ENCODE measurements at regions not wholly inside any gene's neighbourhood (a gene's known extent, or its start where the extent isn't known, plus 50 kb on each side); places are given as distances from the start of the nearest gene placed in this dataset.
A peak's percentile ranks its signal among the peaks of the same experiment; 100 is the strongest.

DNA sequence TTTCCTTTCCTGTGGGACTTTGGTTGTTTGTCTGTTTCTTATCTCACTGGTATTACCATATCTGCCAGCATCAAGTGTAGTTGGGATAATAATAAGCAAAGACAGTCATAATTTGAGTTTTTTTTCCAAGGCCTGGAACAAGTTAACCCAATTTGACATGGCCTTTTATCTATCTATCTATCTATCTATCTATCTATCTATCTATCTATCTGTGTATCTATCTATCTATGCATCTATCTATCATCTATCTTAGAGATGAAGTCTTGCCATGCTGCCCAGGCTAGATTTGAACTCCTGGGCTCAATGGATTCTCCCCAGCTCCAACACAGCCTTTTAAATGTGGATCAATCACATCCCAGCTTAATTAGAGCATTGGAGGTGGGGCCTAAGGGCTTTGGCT lies 174.1 kb upstream of the CSF3R start:
- in situ Hi-C loops (cut with HindIII; ENCODE audit: low pct_unique_long_range_greater_than_20kb, low sequenced_read_pairs): no loop called here
- no peak for DNase-seq (ENCODE audit: low read depth)

DNA sequence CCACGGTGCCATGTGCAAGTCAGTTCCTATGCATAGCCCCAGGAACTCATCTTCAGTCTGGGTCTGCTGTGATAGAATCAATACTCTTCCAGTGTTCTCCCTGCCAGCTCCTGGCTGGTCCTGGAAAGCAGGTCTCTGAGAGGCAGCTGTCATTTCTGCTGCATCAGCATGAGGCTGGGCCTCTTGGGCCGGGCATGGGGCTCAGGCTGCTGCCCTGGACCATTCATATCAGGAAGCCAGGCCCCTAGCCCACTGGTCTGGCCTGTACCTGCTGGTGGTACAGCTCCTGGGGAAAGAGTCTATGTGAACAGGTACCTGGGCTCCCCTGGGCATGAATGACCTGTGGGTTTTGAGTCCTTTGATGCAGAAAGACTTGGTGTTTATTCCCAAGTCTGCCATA lies 173.6 kb upstream of the CSF3R start:
- no peak for DNase-seq (ENCODE audit: low read depth)
- in situ Hi-C loops (cut with HindIII; ENCODE audit: low pct_unique_long_range_greater_than_20kb, low sequenced_read_pairs): no loop called here

DNA sequence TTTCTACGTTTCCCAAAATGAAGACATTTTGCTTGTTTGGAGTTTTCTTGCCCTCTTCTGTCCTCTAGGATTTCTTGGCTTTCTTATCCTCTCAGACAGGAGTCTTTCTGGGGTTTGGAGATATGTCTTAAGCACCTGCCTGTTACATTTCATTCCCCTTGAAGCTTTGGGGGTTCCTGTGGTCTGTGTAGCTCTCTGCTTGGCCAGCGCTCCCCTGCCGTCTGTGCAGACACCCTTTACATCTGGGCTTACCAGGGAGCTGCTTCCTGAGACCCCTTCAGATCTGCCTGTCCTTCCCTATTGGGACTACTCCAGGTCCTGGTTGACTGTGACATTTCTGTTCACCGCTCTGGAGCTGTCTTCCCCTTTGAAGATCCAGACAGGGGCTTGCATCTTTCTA lies 171.9 kb upstream of the CSF3R start:
- no peak for DNase-seq (ENCODE audit: low read depth)
- in situ Hi-C loops (cut with HindIII; ENCODE audit: low pct_unique_long_range_greater_than_20kb, low sequenced_read_pairs): no loop called here

DNA sequence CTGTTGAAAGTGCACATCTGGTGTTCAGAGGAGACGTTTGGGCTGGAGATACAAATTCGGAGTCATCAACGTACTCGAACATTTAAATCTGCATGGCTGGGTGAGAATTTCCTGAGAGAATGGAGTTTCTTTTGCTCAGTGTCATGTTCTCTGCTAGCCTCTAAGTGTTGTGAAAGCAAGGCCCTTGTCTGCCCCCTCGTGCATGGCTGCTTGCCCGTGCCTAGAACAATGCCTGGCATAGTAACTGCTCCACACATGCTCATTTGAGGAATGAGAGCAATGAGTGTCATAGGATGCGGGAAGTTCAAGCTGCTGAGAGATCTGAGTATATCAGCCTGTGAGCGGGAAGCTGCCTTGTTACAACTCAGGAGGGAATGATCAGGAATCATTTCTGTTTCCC lies 171.1 kb upstream of the CSF3R start:
- DNase-seq (ENCODE audit: low read depth): no peak
- in situ Hi-C loops (cut with HindIII; ENCODE audit: low pct_unique_long_range_greater_than_20kb, low sequenced_read_pairs): no loop called here

DNA sequence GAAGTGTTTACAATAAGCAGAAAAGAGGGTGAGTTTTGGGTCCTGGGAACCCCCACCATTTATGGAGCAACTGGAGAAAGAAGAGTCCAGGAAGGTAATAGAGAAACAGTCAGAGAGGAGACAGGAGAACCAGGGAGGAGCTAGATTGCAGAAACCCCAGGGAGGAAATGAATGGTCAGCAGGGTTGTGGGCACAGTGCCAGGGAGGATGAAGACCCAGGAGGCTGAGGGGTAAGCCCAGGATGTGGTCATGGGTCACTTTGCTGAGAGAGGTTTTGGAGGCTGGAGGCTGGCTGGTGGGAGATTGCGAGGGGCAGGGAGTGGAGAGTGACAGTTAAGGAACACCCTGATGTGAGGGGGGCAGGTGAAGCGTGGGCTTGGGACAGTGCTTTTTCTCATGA lies 169.9 kb upstream of the CSF3R start:
- in situ Hi-C loops (cut with HindIII; ENCODE audit: low pct_unique_long_range_greater_than_20kb, low sequenced_read_pairs): no loop called here
- DNase-seq (ENCODE audit: low read depth): no peak

DNA sequence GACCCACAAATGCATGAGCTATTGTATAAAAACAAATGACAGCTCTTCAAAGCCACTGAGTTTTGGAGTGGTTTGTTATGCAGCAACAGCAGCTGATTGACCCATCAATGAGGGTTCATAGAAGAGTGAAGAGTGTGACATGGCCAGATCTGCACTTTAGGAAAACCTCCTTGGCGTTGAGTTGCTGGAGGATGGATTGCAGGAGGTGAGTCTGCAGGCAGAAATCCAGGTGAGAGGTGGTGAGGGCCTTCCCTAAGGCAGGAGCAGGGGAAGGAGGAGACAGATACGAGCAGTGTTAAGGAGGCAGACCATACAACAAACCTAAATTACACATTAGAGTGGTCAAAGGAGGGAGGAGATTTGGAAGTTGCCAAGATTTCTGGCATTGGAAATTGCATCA lies 169.3 kb upstream of the CSF3R start:
- in situ Hi-C loops (cut with HindIII; ENCODE audit: low pct_unique_long_range_greater_than_20kb, low sequenced_read_pairs): no loop called here

DNA sequence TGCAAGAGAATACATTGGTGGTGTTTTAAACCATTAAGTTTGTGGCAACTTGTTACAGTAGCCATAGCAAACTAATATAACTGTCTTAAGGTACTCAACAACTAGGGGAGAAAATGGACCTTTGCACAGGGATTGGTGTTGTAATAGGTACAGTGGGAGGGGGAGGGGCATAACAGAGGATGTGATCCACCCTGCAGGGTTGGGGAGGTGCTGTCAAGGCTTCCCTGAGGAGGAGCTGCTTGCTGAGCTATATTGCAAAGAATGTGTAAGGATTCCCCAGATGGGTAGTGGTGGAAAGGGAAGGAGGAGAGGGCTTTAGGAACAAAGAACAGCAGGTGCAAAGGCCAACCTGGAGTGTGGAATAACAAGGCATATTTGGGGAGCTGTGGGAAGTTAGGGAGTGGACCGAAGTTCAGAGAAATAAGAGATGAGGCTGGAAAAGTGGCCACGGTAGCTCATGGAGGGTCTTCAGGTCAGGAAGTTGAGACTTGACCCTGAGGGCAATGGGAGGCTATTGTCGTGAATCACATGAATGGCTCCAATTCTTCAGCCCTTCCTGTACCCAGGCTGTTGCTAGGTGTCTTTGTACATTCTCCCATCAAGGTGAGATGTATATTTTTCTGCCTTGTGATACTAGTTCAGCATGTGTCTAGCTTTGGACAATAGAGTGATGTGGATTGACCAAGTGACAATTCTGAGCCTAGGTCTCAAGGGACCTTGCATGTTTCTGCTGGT lies 168.6 kb upstream of the CSF3R start:
- in situ Hi-C loops (cut with HindIII; ENCODE audit: low pct_unique_long_range_greater_than_20kb, low sequenced_read_pairs): no loop called here
- no peak for DNase-seq (ENCODE audit: low read depth)

More for the DNA sequence above, 169.3 kb upstream of the CSF3R start:
- no peak for DNase-seq (ENCODE audit: low read depth)

DNA sequence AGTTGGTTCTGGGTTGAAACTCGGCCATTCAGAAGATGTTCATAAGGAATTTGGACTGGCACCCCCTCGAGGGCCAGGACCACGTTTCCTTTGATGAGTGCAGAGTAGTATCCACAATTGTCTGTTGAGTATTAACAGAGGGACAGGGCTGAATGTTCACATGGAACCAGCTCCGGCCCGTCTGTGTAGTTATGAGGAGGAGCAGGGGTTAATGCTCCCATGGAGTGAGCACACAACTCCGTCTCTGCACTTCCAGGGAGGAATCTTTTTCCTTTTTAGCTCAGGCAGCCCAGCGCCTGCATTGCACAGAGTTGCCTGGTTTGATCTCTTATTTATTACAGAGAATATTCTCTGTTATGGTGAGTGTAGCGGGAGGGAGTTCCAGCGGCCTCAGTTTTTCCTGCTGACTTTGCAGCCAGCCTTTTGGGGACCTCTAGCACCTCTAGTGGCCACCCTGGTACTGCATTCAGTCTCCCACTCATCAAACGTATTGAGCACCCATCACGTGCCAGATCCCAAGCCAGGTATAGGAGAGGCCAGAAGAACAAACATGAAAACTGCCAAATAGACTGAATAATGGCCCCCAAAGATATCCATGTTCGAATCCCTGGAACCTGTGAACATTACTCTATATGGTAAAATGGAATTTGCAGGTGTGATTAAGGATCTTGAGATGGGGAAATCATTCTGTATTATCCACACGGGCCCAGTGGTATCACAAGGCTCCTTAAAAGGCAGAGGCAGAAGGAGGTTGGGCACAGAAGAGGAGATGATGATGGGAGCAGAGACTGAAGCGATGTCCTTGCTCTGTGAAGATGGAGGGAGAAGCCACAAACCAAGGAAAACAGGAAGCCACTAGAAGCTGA lies 167.7 kb upstream of the CSF3R start:
- in situ Hi-C loops (cut with HindIII; ENCODE audit: low pct_unique_long_range_greater_than_20kb, low sequenced_read_pairs): no loop called here
- peak; percentile 12 for DNase-seq (ENCODE audit: low read depth)

DNA sequence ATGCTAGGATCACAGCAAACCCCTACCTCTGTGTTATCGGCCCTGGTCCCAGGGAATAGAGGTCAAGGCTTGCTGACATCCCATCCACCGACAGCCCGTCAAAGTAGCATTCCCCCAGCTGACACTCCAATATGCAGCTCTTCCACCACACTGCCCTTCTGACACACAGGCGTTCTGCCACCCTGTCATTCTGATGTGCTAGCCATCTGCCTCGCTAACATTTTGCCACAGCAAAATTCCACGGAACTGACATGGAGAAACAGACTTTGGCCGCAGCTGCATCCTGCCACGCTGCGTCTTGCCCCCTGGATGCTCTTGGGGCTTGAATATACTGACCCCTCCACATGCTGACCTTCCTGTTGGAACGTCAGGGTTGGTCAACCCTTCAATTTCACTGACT lies 163.2 kb upstream of the CSF3R start:
- in situ Hi-C loops (cut with HindIII; ENCODE audit: low pct_unique_long_range_greater_than_20kb, low sequenced_read_pairs): no loop called here
- no peak for DNase-seq (ENCODE audit: low read depth)

DNA sequence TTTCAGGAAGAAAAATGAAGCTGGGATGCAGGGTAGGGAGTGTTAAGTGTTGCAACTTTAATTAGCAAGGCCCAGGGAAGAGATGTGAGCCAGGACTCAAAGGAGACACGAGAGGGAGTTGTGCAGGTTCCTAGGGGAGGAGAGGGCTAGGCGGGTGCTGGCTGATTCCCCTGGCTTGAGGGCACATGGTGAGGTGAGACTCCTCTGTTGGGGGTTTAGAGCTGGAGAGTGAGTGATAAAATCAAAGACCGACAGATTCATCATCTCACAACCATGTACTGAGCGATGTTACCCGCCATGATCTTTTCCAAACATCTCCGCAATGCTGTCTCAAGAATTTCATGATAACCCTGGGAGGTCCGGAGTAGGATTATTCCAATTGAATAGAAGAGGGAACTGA lies 161.8 kb upstream of the CSF3R start:
- DNase-seq (ENCODE audit: low read depth): no peak
- in situ Hi-C loops (cut with HindIII; ENCODE audit: low pct_unique_long_range_greater_than_20kb, low sequenced_read_pairs): no loop called here

DNA sequence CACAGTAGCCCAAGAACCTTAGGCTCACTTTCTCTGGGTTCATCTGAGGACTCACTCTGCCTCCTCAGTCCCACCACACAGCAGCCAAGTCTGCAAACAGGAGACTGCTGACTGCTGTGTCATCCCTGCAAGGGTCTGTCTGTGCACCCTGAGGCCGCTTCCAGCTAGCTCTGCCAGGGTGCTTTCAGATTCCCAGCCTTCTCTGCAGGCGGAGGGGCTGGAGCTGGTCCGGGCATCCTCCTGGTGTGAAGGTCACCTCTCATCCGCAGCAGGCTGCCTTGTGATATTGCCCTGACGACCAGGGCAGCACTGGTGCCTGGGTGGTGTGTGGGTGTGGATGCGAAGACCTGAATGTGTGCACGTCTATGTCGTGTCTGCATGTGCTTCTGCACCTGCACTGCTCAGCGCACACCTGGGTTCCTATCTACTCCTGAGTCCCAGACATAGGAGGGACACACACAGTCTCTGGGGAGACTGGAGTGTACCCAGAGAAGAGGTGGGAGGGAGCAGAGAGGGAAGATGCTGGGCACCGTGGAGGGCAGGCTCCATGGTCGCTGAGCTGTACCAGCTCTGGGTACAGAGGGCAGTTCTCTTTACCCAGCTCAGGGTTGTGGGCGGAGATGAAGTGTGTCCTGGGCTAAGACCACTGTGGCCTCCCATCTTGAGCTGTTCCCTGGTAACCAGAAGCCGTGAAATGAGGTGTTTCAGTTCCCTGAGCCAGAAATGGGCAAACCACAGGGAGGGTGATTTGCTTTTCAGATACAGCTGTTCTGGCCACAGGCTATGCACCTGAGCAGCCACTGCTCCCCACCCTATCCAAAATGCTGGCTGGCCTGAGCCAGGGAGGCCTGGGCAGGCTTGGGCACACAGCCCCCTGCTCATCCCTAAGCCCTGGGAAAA lies 160.9 kb upstream of the CSF3R start:
- in situ Hi-C loops (cut with HindIII; ENCODE audit: low pct_unique_long_range_greater_than_20kb, low sequenced_read_pairs): no loop called here

DNA sequence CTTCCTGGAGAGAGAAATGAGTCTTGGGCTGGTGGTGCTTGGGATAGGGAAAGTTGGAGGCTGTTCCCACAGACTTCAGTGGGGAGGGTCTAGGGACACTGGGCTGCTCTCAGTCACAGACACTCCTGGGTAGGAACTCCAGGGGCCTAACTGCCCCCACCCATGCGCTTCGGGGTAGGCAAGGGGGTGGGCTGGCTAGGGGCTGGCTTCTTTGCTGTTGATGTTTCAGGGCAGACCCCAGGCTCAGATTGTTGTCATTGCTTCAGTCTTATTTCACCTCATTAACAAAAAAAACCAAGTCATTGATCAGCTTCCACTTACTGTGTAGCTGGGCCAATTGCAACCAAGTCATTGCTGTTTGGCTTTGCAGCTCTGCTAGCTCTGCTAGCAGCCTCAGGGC lies 160.1 kb upstream of the CSF3R start:
- no peak for DNase-seq (ENCODE audit: low read depth)
- in situ Hi-C loops (cut with HindIII; ENCODE audit: low pct_unique_long_range_greater_than_20kb, low sequenced_read_pairs): no loop called here

More for the DNA sequence above, 160.9 kb upstream of the CSF3R start:
- DNase-seq (ENCODE audit: low read depth): no peak

DNA sequence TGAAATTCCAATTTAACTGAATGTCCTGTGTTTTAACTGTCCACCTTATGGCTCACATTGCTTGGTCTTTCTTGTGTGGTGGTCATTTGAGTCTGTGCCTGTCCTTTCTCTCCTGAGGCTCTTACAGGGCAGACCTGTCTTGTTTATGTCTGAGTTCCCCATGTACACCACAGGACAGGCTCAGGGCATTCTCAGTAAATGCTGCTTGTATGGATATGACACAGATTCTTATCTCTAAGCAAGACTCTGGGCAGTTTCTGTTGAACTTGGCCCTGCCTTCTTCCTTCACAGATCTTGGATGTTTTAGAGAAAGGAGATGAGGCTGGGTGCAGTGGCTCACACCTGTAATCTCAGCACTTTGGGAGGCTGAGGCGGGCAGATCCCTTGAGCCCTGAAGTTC lies 159.1 kb upstream of the CSF3R start:
- DNase-seq (ENCODE audit: low read depth): no peak
- in situ Hi-C loops (cut with HindIII; ENCODE audit: low pct_unique_long_range_greater_than_20kb, low sequenced_read_pairs): no loop called here

DNA sequence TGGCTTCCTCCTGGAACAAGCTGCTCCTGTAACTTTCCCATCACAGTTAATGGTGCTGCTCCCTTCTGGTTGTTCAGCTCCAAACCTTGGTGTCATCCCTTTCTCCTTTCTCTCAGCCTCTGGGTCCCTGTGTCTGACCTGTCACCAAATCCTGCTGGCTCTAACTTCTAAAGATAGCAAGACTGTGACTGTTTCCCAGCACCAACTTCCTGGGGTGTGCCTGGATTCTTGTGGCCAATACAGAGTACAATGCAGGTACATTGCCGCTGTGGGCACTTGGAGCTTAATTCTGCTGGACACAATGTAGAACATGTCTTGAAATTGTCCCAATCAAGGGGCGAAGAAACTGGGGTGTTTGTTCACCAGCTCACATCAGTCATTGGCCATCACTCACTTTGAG lies 156.7 kb upstream of the CSF3R start:
- no peak for DNase-seq (ENCODE audit: low read depth)
- in situ Hi-C loops (cut with HindIII; ENCODE audit: low pct_unique_long_range_greater_than_20kb, low sequenced_read_pairs): no loop called here

DNA sequence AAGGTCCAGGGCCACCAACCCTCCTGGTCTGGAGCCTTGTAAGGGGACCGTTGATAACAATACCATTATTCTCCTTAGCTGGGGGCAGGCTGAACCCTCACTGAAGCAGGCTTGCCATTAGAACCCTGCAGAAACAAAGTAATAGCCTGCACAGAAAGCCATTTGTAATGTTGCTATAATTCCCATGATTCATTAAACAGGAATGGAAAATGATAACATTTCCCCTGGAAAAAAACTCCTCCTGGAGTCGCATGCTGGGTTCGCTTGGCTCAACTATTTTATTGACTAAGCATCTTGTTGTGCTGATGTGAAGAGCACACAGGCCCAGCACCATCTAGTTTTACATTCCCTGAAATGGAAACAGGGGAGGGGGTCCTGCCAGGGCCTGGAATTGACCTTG lies 155.6 kb upstream of the CSF3R start:
- DNase-seq (ENCODE audit: low read depth): peak; percentile 10
- in situ Hi-C loops (cut with HindIII; ENCODE audit: low pct_unique_long_range_greater_than_20kb, low sequenced_read_pairs): no loop called here

DNA sequence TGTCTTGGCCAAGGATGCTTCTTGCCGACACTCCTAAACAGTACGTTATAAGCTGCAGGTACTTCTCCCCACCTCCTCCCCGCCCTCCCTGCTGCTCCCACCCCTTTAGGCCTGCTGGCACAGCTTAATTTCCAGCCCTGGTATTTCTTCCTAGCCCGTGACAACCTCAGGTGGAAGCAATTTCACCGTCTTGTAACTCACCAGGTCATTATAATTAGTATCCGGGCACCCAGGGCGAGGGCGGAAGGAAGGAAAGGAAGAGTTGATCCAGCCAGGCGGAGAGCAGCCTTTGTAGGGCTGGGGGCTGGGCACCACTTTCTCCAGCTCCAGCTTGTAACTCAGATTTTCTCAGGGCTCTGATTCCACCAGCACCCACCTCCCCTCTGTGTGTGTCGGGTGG lies 153.5 kb upstream of the CSF3R start:
- DNase-seq (ENCODE audit: low read depth): no peak
- in situ Hi-C loops (cut with HindIII; ENCODE audit: low pct_unique_long_range_greater_than_20kb, low sequenced_read_pairs): no loop called here

DNA sequence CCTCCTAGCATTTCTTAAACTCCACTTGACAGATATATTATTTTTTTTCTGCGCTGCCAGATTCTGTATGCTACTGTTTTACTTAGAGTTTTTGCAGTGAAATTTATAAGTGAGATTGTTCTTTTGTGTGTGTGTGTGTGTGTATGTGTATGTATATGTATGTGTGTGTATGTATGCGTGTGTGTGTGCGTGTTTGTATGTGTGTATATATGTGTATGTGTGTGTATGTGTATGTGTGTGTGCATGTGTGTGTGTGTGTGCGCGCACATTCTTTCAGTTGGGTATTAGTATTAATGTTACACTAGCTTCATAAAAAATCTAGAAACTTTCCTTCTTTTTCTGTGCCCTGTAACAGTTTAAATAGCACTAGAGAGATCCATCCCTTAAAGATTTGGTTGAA lies 152.6 kb upstream of the CSF3R start:
- in situ Hi-C loops (cut with HindIII; ENCODE audit: low pct_unique_long_range_greater_than_20kb, low sequenced_read_pairs): no loop called here

DNA sequence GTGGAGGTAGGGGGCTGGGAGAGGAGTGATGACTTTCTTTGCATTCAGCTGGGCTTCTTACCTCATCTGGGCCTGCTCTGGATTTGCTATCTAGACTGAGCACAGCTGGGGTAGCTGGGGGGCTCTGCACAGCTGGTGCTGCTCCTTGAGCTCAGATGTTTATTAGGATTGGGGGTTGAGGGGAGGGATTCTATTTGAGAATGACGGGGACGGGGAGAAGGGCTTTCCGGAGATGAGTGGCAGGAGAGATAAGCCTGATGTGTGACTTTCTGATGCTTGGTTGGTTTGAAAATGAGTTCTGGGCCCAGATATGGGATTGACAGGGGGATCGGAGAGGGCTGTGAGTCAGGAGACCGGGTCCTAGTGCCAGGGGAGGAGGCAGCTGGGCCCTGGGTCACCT lies 146.1 kb upstream of the CSF3R start:
- no peak for DNase-seq (ENCODE audit: low read depth)
- in situ Hi-C loops (cut with HindIII; ENCODE audit: low pct_unique_long_range_greater_than_20kb, low sequenced_read_pairs): no loop called here

More for the DNA sequence above, 152.6 kb upstream of the CSF3R start:
- DNase-seq (ENCODE audit: low read depth): no peak

DNA sequence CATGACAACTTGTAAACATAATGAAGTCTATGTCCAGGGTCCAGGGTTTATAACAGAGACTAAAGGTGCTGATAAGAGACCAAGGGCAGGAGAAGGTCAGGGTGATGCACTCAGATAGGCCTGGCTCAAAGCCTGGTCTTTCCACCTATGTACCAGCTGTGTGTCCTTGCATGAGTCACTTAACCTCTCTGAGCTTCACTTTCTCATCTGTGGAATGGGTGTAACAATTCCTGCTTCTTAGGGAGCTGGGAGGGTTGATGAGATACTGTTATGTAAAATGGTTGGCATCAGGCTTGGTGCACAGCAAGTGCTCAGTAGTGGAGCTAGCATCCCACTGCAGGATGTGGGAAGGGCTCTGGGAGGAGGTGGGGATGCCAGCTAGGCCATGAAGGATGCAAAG lies 143.7 kb upstream of the CSF3R start:
- in situ Hi-C loops (cut with HindIII; ENCODE audit: low pct_unique_long_range_greater_than_20kb, low sequenced_read_pairs): no loop called here
- no peak for DNase-seq (ENCODE audit: low read depth)
